HEK293T (cell line): ENCODE measurements at regions not wholly inside any gene's neighbourhood (a gene's known extent, or its start where the extent isn't known, plus 50 kb on each side); places are given as distances from the start of the nearest gene placed in this dataset.

Source experiments
- ELF4 ChIP-seq: fragments of 450-650 bp; IDR thresholded peaks from 2 replicates; pipeline ENCODE4 v1.6.1; 2017; ENCODE audit warnings: antibody characterized with exemption
- HDGF ChIP-seq: fragments of 450-650 bp; IDR thresholded peaks from 2 replicates; pipeline ENCODE4 v1.6.1; 2017; ENCODE audit warnings: antibody characterized with exemption, borderline replicate concordance
- L3MBTL2 ChIP-seq: fragments of 450-650 bp; conservative IDR thresholded peaks from 2 replicates; pipeline ENCODE4 v1.6.1; 2016; ENCODE audit warnings: mild to moderate bottlenecking
- SP1 ChIP-seq: fragments of 450-650 bp; IDR thresholded peaks from 2 replicates; pipeline ENCODE4 v1.6.1; 2017
- SUZ12 ChIP-seq: fragments of 450-650 bp; IDR thresholded peaks from 2 replicates; pipeline ENCODE4 v1.6.1; 2016; ENCODE audit warnings: mild to moderate bottlenecking
- TARDBP ChIP-seq: fragments of 450-650 bp; IDR thresholded peaks from 2 replicates; pipeline ENCODE4 v1.6.1; 2016
- ZNF384 ChIP-seq: fragments of 450-650 bp; IDR thresholded peaks from 2 replicates; pipeline ENCODE4 v1.6.1; 2016

DNA sequence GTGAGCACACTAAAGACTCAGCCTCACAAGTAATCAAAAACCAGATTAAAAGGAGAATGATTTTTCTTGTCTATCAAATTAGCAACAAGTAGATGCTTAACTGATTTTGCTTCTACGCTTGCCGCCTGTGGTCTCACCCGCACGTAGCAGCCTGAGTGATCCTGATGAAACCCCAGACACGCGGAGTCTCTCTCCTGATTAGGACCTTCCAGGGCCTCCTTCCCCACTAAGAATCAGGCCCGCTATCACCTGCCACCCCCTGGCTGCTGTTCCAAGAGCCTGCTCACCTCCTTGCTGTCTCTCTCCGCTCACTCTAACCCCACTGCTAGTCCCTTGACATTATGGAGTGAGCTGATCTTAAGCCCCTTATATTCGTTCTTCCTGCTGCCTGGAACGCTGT is 325.9 kb upstream of the NRP1 start:
- TF ChIP-seq HDGF (no peak), TARDBP (no peak), ZNF384 (no peak), L3MBTL2 (no peak), ELF4 (no peak), SUZ12 (no peak), SP1 (no peak)
